Activated T-cell treated with anti-CD3 and anti-CD28 coated beads, Interleukin-2, amount 50 U/mL, for 4 hours (primary cell): ENCODE measurements at regions not wholly inside any gene's neighbourhood (a gene's known extent, or its start where the extent isn't known, plus 50 kb on each side); places are given as distances from the start of the nearest gene placed in this dataset.

Source experiments
- ATAC-seq, 2 donors: fragments of 200-7000 bp; cut with Tn5 transposase; one replicate each; pipeline ENCODE4 v1.10.0; 2021
- DNase-seq: peaks from one replicate; pipeline ENCODE4 v3.0.0-alpha.2; 2020
- H3K27me3 Mint-ChIP-seq: one replicate; pipeline ENCODE4 v1.8.0; 2021; ENCODE audit warnings: low read depth, mixed read lengths
- H3K36me3 Mint-ChIP-seq: one replicate; pipeline ENCODE4 v1.8.0; 2022; ENCODE audit warnings: mixed read lengths; ENCODE audit not compliant: insufficient read depth
- H3K4me1 Mint-ChIP-seq: one replicate; pipeline ENCODE4 v1.8.0; 2021; ENCODE audit warnings: low read depth, mixed read lengths
- H3K4me3 Mint-ChIP-seq: one replicate; pipeline ENCODE4 v1.8.0; 2021; ENCODE audit warnings: mild to moderate bottlenecking, moderate library complexity, mixed read lengths
- H3K9me3 Mint-ChIP-seq: one replicate; pipeline ENCODE4 v1.8.0; 2021; ENCODE audit warnings: mixed read lengths

DNA sequence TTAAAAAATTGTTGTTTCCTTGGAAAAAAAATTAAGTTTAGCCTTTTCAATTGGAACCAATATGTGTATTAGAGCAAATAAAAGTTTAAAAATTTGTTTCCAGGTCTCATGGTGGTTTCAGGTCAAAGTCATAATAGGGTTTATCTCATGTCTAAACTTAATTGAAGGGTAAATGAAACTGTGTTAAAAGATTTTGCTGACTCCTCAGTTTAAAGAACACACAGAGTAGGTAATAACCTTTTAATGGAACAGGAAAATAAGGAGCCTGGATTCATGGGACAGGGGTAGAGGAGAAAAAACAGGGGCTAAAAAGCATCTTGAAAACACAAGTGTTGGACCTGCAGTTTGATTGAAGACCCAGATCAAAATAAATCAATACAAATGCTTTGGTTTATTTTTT lies 190.6 kb downstream of the MFSD1 start:
- peaks cover 3% of the 10 kb centered on the region for H3K27me3 Mint-ChIP-seq
- no peaks in the 10 kb centered on the region for H3K4me1 Mint-ChIP-seq
- H3K4me3 Mint-ChIP-seq, result no peak overlapping the region
- DNase-seq (no peak), ATAC-seq (no peak)
- H3K36me3 Mint-ChIP-seq, result no peaks in the 10 kb centered on the region
- no peaks in the 10 kb centered on the region for H3K9me3 Mint-ChIP-seq

DNA sequence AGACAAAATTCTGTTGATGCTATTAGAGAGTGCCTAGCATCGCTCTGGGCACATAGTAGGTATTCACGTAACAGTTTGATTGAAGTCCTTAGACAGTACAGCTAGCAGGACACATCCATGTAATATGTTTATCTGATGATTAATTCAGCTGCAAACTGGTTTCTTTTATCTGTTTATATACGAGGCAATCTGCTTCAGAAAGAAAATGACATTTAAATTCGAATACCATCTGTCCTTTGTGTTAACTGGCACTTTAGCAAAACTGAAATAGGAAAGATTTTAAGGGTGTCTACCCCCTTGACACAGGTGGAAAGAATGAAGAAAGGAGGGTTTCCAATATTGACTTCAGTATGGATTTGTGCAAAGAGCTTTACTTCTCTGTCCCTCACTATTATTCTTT lies 192.5 kb downstream of the MFSD1 start:
- DNase-seq (no peak), ATAC-seq (no peak)
- Mint-ChIP-seq H3K4me3 (no peak overlapping the region), H3K36me3 (no peaks in the 10 kb centered on the region), H3K4me1 (no peaks in the 10 kb centered on the region), H3K27me3 (peaks cover 3% of the 10 kb centered on the region), H3K9me3 (no peaks in the 10 kb centered on the region)

DNA sequence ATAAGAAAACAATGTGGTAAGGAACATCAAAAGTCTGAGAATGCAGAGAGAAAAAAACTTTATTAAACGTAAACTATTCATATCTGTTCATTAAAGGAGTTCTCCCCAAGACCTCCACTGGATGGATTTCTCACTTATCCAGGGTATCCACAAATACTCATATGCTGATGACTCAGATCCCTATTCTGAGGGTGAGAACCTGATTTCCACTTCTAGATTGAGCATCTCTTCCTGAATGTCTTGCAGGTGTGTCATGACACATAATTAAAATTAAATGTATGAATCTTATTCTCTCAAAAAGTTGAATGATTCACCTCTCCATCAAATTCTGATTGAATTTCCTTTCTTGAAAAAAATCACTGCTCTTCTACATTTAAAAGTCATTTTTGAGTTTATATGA lies 199.9 kb downstream of the MFSD1 start:
- no peaks in the 10 kb centered on the region for H3K36me3 Mint-ChIP-seq
- H3K4me1 Mint-ChIP-seq, result no peaks in the 10 kb centered on the region
- H3K4me3 Mint-ChIP-seq, result no peak overlapping the region
- ATAC-seq, result no peak
- H3K27me3 Mint-ChIP-seq, result no peaks in the 10 kb centered on the region
- no peak for DNase-seq
- H3K9me3 Mint-ChIP-seq, result no peaks in the 10 kb centered on the region

DNA sequence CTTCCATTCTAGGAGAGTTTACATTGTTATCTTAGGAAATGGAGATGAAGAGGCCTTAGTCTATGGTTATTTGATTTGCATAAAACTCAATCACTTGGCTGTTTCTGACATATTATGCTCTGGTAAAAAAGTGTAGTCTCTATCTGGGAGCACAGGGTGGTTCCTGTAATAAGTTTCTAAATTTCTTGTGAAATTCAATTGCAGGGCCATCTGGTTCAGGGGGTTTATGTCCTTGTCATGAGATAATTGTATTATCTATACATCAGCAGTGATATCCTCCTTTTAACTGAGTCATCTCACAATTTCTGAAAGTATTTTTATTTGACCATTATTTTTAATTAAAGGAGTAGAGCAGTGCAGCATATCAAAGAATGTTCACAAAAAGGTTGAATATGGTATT lies 203.3 kb downstream of the MFSD1 start:
- H3K27me3 Mint-ChIP-seq, result no peaks in the 10 kb centered on the region
- no peaks in the 10 kb centered on the region for H3K9me3 Mint-ChIP-seq
- DNase-seq (no peak), ATAC-seq (no peak)
- H3K4me1 Mint-ChIP-seq, result no peaks in the 10 kb centered on the region
- no peak overlapping the region for H3K4me3 Mint-ChIP-seq
- no peaks in the 10 kb centered on the region for H3K36me3 Mint-ChIP-seq

DNA sequence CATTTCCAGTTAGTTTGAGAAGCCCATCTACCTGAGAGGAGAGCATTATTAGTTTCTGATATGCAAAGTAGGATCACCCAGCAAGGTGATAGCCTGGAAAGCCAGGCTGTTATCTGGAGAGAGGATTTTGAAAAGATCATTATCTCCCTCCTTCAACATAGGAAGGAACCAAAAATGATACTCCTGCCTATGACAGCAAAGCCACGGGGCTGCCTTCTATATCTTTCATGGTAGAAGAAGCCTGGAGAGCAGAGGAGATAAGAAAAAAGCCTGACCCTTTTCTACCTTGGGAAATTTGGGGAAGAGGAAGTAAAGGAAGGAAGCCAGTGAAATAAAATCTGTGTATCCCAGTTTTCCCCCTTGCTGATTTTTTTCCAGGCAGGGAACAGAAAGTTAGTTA lies 205.5 kb downstream of the MFSD1 start:
- Mint-ChIP-seq H3K4me1 (no peaks in the 10 kb centered on the region), H3K4me3 (no peak overlapping the region), H3K9me3 (no peaks in the 10 kb centered on the region), H3K27me3 (no peaks in the 10 kb centered on the region), H3K36me3 (no peaks in the 10 kb centered on the region)
- DNase-seq (no peak), ATAC-seq (no peak)

DNA sequence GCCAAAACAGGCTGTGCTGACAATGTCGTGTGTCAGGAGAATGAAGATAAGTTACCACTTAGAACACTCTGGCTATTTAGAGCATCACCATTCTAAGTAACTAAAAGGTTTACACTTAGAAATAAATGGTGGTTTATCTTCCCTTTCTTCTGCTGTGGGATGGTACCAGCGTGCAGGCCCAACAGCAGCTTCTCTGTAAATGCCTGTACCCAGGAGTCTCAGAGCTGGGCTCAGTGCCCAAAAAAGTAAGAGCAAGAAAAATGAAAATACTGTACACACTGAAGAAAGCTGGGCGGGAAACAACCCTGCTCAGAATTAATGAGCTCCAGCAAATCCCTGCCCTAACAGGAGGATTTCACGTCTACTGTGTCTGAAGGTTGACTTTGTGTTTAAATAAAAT lies 206.5 kb downstream of the MFSD1 start:
- DNase-seq (no peak), ATAC-seq (no peak)
- H3K9me3 Mint-ChIP-seq, result no peaks in the 10 kb centered on the region
- H3K27me3 Mint-ChIP-seq, result peaks cover under 1% of the 10 kb centered on the region
- H3K4me3 Mint-ChIP-seq, result no peak overlapping the region
- H3K4me1 Mint-ChIP-seq, result no peaks in the 10 kb centered on the region
- H3K36me3 Mint-ChIP-seq, result no peaks in the 10 kb centered on the region

DNA sequence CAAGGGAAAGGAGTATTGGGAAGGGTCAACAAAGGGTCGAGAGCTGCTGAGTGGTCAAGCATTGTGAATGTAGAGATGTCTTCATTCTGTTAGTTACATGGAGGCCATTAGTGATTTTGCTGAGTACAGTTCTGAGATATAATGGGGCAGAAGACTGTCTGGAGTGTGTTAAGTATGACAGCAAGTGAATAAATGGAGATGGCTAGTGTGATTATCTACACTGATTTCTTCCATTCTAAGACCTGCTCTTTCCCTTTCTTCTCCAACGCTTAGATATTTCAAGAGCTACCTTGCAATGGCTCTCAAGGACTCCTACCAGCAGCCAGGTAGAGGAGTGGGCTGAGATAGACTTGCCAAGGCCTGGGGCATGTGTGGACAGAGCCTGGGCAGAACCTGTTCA lies 216.5 kb downstream of the MFSD1 start:
- ATAC-seq, result no peak
- H3K4me3 Mint-ChIP-seq, result no peak overlapping the region
- H3K4me1 Mint-ChIP-seq, result no peaks in the 10 kb centered on the region
- peaks cover 2% of the 10 kb centered on the region for H3K27me3 Mint-ChIP-seq
- no peaks in the 10 kb centered on the region for H3K9me3 Mint-ChIP-seq
- DNase-seq, result no peak
- H3K36me3 Mint-ChIP-seq, result no peaks in the 10 kb centered on the region

DNA sequence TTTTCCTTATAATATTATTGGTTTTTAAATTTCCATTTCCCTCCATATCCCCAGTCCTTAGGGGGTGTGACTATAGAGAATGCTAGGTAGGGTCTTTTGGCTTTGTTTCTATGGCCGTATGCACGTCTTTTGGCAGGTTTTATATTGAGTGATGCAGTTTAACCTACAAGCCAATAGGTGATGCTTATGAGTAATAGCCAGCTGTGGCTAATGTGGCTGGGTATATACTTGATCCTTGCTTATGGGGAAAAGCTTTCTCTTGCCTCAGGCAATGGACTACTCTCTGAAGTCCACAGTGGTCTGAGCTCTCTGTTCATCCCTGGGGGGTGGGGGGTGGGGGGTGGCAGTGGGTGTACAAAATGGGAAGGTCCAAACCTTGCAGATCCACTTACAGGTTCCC lies 223.9 kb downstream of the MFSD1 start:
- H3K9me3 Mint-ChIP-seq, result peaks cover 2% of the 10 kb centered on the region
- ATAC-seq, result no peak
- H3K27me3 Mint-ChIP-seq, result no peaks in the 10 kb centered on the region
- H3K4me3 Mint-ChIP-seq, result no peak overlapping the region
- H3K36me3 Mint-ChIP-seq, result no peaks in the 10 kb centered on the region
- DNase-seq, result no peak
- no peaks in the 10 kb centered on the region for H3K4me1 Mint-ChIP-seq

DNA sequence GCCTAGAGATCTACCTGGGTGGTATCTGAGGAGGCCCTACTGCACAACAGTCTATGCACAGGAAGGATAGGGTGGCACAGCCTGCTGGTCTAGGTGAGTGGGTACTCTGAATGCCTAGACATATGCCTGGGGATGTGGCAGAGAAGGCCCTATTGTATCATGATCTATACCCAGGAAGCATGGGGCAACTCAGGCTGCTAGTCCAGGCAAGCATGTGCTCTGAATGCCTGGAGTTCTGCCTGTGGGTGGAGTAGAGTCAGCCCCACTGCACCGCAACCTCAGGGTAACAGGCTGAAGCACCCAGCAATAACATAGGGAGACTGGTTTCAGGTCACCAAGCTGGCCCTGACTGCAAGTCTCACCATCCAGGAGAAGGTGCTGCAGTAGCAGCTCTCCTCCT lies 224.7 kb downstream of the MFSD1 start:
- DNase-seq (no peak), ATAC-seq (no peak)
- Mint-ChIP-seq H3K4me1 (no peaks in the 10 kb centered on the region), H3K36me3 (no peaks in the 10 kb centered on the region), H3K27me3 (no peaks in the 10 kb centered on the region), H3K4me3 (no peak overlapping the region), H3K9me3 (peaks cover 2% of the 10 kb centered on the region)

DNA sequence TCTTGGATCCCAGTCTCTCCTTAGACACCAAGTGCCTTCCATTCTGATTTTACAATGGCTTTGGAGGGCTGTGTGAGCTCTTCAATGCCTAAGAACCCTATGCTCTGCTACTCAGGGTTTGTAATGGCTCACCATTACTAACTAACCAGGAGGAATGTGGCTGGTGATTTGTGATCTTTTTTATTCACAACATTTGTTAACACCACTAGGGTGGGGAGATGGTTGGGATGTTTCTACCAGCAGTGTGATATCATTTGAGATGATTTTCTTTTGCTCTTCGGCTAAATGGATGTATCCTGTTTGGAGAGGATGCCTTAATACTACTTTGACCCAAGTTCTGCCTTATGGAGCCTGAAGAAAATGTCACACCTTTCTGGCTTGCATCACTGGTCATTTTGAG lies 226.9 kb downstream of the MFSD1 start:
- Mint-ChIP-seq H3K27me3 (no peaks in the 10 kb centered on the region), H3K9me3 (peaks cover 2% of the 10 kb centered on the region)

DNA sequence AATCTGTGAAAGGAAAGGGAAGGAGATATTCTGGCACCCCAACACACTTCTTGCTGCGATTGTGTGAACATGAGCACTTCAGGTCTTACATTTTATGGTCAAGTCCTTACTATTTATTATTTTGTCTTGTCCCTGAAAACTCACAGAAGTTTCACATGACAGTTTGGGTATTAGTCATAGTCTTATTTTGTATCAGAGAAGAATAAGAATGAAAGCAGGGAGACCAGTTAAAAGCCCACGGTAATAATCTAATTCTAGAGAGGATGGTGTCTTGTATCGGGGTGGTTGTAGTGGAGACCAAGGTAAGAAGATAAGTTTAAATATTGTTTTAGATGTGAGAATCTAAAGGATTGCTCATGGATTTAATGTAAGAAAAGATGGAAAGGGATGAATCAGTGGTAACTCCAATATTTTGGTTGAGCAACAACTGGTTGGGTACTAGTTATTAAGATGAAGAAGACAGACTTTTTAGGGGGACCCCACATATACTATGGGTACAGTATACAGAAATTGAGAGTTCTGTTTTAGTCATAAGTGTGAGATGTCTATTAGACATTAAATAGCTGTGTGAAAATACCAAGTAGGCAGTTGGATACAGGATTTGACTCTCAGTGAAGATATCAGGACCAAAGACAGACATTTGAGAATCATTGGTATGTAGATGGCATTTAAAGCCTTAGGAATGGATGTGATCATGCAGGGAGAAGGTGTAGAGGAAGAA lies 227.6 kb downstream of the MFSD1 start:
- Mint-ChIP-seq H3K27me3 (no peaks in the 10 kb centered on the region), H3K36me3 (no peaks in the 10 kb centered on the region), H3K4me1 (no peaks in the 10 kb centered on the region), H3K9me3 (peaks cover 2% of the 10 kb centered on the region), H3K4me3 (no peak overlapping the region)
- ATAC-seq, result no peak
- DNase-seq, result no peak

More for the DNA sequence above, 226.9 kb downstream of the MFSD1 start:
- ATAC-seq, result no peak
- DNase-seq, result no peak
- Mint-ChIP-seq H3K36me3 (no peaks in the 10 kb centered on the region), H3K4me1 (no peaks in the 10 kb centered on the region), H3K4me3 (no peak overlapping the region)

DNA sequence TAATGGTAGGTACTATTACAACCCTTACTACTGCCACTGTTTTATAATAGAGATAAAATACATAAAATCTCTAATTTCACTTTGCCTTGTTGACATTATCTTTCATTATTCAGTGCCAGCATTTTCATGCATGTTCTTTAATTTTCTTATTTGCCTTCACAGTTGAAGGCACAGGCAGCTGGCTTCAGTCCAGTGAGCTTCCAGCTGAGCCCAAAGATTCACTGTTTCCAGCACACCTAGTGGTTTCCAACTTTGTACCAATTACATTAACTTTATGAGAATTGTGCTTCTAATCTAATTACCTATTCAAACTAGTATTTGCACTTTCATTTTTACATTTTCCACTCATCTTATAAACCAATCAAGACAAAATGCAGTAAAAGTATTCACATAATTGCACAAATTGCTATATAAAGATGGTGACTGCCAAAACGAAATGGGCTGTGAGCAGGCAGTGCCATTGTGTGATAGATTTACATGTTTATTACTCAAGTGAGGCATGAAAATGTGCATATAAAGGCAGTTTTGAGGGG lies 228.3 kb downstream of the MFSD1 start:
- Mint-ChIP-seq H3K9me3 (peaks cover 2% of the 10 kb centered on the region), H3K36me3 (no peaks in the 10 kb centered on the region), H3K27me3 (no peaks in the 10 kb centered on the region), H3K4me1 (no peaks in the 10 kb centered on the region), H3K4me3 (no peak overlapping the region)
- no peak for DNase-seq
- ATAC-seq, result no peak

DNA sequence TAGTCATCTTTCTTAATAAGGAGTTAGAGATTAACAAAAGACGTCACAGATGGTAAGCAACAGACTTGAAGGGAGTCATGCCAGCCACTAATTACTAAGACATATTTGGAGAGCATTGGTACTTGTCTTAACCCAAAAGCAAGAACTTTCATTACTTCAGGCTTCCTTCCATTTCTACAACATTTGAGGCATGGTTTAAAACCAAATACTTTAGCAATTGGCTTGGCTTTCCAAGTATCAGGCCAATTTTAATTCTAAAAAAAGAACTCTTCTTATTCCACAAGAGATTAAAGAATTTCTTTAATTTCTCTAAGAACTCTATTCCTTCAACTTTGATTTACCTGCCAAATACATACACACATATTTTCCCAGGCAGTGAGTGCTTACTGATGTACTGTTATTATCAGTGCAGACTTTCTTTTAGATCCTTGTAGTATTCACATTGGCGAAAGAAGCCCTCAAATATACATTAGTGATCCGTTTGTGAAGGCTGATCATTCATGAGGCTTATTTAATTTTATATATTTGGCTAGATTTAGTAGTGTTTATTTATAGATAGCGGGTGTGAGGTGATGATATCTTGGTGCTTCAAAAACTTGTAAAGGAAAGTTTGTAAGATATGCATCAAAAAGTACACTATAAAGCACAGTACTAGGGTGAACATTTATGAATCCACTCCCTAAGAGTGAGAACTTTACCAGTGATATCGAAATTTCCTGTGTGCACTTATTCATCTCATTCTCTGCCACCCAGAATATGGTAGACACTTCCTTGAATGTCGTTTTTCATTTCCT lies 229.2 kb downstream of the MFSD1 start:
- Mint-ChIP-seq H3K4me3 (no peak overlapping the region), H3K4me1 (no peaks in the 10 kb centered on the region), H3K36me3 (no peaks in the 10 kb centered on the region), H3K9me3 (no peaks in the 10 kb centered on the region), H3K27me3 (no peaks in the 10 kb centered on the region)
- DNase-seq (no peak), ATAC-seq (no peak)

DNA sequence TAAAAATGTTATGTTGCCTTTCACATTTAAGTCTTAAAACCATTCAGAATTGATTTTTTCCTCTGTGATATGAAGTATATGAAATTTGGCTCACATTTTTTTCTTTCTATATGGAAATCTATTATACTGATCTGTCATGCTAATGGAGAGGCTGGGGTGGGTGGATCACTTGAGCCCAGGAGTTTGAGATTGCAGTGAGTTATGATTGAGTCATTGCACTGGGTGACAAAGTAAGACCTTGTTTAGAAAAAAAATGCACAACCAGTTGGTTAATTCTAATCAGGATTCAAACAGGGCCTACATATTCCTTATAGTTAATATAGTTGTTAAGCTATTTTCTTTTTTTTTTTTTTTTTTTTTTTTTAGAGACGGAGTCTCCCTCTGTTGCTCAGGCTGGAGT lies 230.5 kb downstream of the MFSD1 start:
- H3K36me3 Mint-ChIP-seq, result no peaks in the 10 kb centered on the region
- no peak for ATAC-seq
- H3K4me3 Mint-ChIP-seq, result no peak overlapping the region
- H3K4me1 Mint-ChIP-seq, result no peaks in the 10 kb centered on the region
- no peaks in the 10 kb centered on the region for H3K27me3 Mint-ChIP-seq
- no peak for DNase-seq
- no peaks in the 10 kb centered on the region for H3K9me3 Mint-ChIP-seq

DNA sequence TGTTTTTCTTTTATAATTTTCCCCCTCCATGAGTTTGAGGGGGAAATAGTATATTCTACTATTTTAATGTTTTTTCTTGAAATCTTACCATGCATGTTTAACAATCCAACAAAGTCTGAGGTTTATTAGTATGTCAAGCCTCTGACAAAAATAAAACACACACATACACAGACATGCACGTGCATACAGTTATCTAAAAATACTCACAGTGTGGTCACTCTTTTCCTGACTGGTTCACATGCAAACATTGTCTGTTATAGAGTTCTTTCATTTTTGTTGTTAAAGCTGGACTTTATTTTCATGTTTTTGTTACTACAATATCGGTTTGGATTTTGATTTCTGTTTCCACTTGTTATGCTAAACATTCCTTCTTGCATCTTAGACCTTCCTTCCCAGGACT lies 236.6 kb downstream of the MFSD1 start:
- no peak for DNase-seq
- no peak overlapping the region for H3K4me3 Mint-ChIP-seq
- no peaks in the 10 kb centered on the region for H3K9me3 Mint-ChIP-seq
- H3K27me3 Mint-ChIP-seq, result peaks cover 2% of the 10 kb centered on the region
- no peaks in the 10 kb centered on the region for H3K36me3 Mint-ChIP-seq
- no peak for ATAC-seq
- H3K4me1 Mint-ChIP-seq, result no peaks in the 10 kb centered on the region
